Adipocyte (in vitro differentiated cells): ENCODE measurements at regions not wholly inside any gene's neighbourhood (a gene's known extent, or its start where the extent isn't known, plus 50 kb on each side); places are given as distances from the start of the nearest gene placed in this dataset.
A peak's percentile ranks its signal among the peaks of the same experiment; 100 is the strongest.

Experiments
- DNase-seq: peaks from one replicate; pipeline ENCODE4 v3.0.0-alpha.2; 2015; ENCODE audit warnings: low read depth
- H3K27me3 ChIP-seq: replicated peaks from 2 replicates; pipeline ENCODE4 v1.7.0; 2013; ENCODE audit warnings: mild to moderate bottlenecking, low read length, moderate library complexity; ENCODE audit not compliant: control insufficient read depth, insufficient read depth
- H3K36me3 ChIP-seq: 2 replicates; pipeline ENCODE4 v1.7.0; 2013; ENCODE audit warnings: low read length, mild to moderate bottlenecking, moderate library complexity; ENCODE audit not compliant: control insufficient read depth, insufficient read depth, severe bottlenecking
- H3K4me1 ChIP-seq: 2 replicates; pipeline ENCODE4 v1.7.0; 2013; ENCODE audit warnings: mild to moderate bottlenecking, low read length, moderate library complexity; ENCODE audit not compliant: control insufficient read depth, insufficient read depth
- H3K4me3 ChIP-seq: 2 replicates; pipeline ENCODE4 v1.7.0; 2013; ENCODE audit warnings: mild to moderate bottlenecking, low read length, moderate library complexity
- H3K9ac ChIP-seq: 2 replicates; pipeline ENCODE4 v1.7.0; 2013; ENCODE audit warnings: mild to moderate bottlenecking, low read length, moderate library complexity
- H3K9me3 ChIP-seq: 2 replicates; pipeline ENCODE4 v1.7.0; 2013; ENCODE audit warnings: mild to moderate bottlenecking, low read length, moderate library complexity; ENCODE audit not compliant: control insufficient read depth

GRCh38 chr17:72238157-72238673 lies 117.4 kb downstream of the SOX9 start:
- no peak overlapping the region for H3K9ac ChIP-seq
- no peaks in the 10 kb centered on the region for H3K36me3 ChIP-seq
- H3K27me3 ChIP-seq: peaks cover 25% of the 10 kb centered on the region
- no peak overlapping the region for H3K4me3 ChIP-seq
- no peak for DNase-seq
- no peaks in the 10 kb centered on the region for H3K4me1 ChIP-seq
- H3K9me3 ChIP-seq: no peaks in the 10 kb centered on the region

GRCh38 chr17:72239548-72239947 lies 118.7 kb downstream of the SOX9 start:
- no peak for DNase-seq
- Histone ChIP-seq H3K27me3 (peaks cover 24% of the 10 kb centered on the region), H3K9me3 (peaks cover 7% of the 10 kb centered on the region)

GRCh38 chr17:72240333-72240732 lies 119.5 kb downstream of the SOX9 start:
- H3K36me3 ChIP-seq: no peaks in the 10 kb centered on the region
- no peak overlapping the region for H3K4me3 ChIP-seq
- peaks cover 7% of the 10 kb centered on the region for H3K9me3 ChIP-seq
- H3K27me3 ChIP-seq: peaks cover 21% of the 10 kb centered on the region
- peaks cover 7% of the 10 kb centered on the region for H3K4me1 ChIP-seq
- DNase-seq: no peak
- no peak overlapping the region for H3K9ac ChIP-seq

More at GRCh38 chr17:72239548-72239947, 118.7 kb downstream of the SOX9 start:
- Histone ChIP-seq H3K36me3 (no peaks in the 10 kb centered on the region), H3K4me3 (no peak overlapping the region), H3K9ac (no peak overlapping the region), H3K4me1 (no peaks in the 10 kb centered on the region)

- Histone ChIP-seq H3K4me1 (peaks cover 12% of the 10 kb centered on the region), H3K9ac (no peak overlapping the region), H3K27me3 (peaks cover 9% of the 10 kb centered on the region), H3K4me3 (no peak overlapping the region), H3K36me3 (no peaks in the 10 kb centered on the region), H3K9me3 (peaks cover 7% of the 10 kb centered on the region)
- peak; percentile 9 for DNase-seq
Observed at GRCh38 chr17:72244494-72244893, 123.7 kb downstream of the SOX9 start.

GRCh38 chr17:72244956-72245355 lies 124.1 kb downstream of the SOX9 start:
- peaks cover 7% of the 10 kb centered on the region for H3K9me3 ChIP-seq
- no peaks in the 10 kb centered on the region for H3K36me3 ChIP-seq
- H3K4me1 ChIP-seq: peaks cover 12% of the 10 kb centered on the region
- no peak for DNase-seq
- no peak overlapping the region for H3K9ac ChIP-seq
- peaks cover 9% of the 10 kb centered on the region for H3K27me3 ChIP-seq
- H3K4me3 ChIP-seq: no peak overlapping the region

GRCh38 chr17:72249441-72249840 lies 128.6 kb downstream of the SOX9 start:
- DNase-seq: no peak
- peaks cover 12% of the 10 kb centered on the region for H3K4me1 ChIP-seq
- no peak overlapping the region for H3K9ac ChIP-seq
- peaks cover 7% of the 10 kb centered on the region for H3K9me3 ChIP-seq
- H3K4me3 ChIP-seq: no peak overlapping the region
- H3K27me3 ChIP-seq: peaks cover 20% of the 10 kb centered on the region
- no peaks in the 10 kb centered on the region for H3K36me3 ChIP-seq

- no peaks in the 10 kb centered on the region for H3K36me3 ChIP-seq
- no peak for DNase-seq
- H3K4me1 ChIP-seq: peaks cover 6% of the 10 kb centered on the region
- no peak overlapping the region for H3K9ac ChIP-seq
- H3K4me3 ChIP-seq: no peak overlapping the region
- peaks cover 7% of the 10 kb centered on the region for H3K9me3 ChIP-seq
- H3K27me3 ChIP-seq: peaks cover 20% of the 10 kb centered on the region
Observed at GRCh38 chr17:72250206-72250605, 129.4 kb downstream of the SOX9 start.

GRCh38 chr17:72253597-72253996 lies 132.8 kb downstream of the SOX9 start:
- no peaks in the 10 kb centered on the region for H3K36me3 ChIP-seq

GRCh38 chr17:72254808-72255449 lies 134.1 kb downstream of the SOX9 start:
- H3K27me3 ChIP-seq: peaks cover 13% of the 10 kb centered on the region
- no peak overlapping the region for H3K4me3 ChIP-seq
- H3K4me1 ChIP-seq: no peaks in the 10 kb centered on the region
- no peaks in the 10 kb centered on the region for H3K36me3 ChIP-seq
- no peak overlapping the region for H3K9ac ChIP-seq
- no peak for DNase-seq
- peaks cover 7% of the 10 kb centered on the region for H3K9me3 ChIP-seq

More at GRCh38 chr17:72253597-72253996, 132.8 kb downstream of the SOX9 start:
- peaks cover 7% of the 10 kb centered on the region for H3K9me3 ChIP-seq
- H3K9ac ChIP-seq: no peak overlapping the region
- no peak overlapping the region for H3K4me3 ChIP-seq
- peaks cover 13% of the 10 kb centered on the region for H3K27me3 ChIP-seq
- DNase-seq: no peak
- no peaks in the 10 kb centered on the region for H3K4me1 ChIP-seq

- no peak overlapping the region for H3K4me3 ChIP-seq
- H3K27me3 ChIP-seq: peaks cover 13% of the 10 kb centered on the region
- H3K36me3 ChIP-seq: no peaks in the 10 kb centered on the region
- H3K9ac ChIP-seq: no peak overlapping the region
- DNase-seq: no peak
- no peaks in the 10 kb centered on the region for H3K4me1 ChIP-seq
- peaks cover 7% of the 10 kb centered on the region for H3K9me3 ChIP-seq
Observed at GRCh38 chr17:72255481-72255880, 134.7 kb downstream of the SOX9 start.

GRCh38 chr17:72258711-72259110 lies 137.9 kb downstream of the SOX9 start:
- H3K9ac ChIP-seq: no peak overlapping the region
- H3K4me1 ChIP-seq: no peaks in the 10 kb centered on the region
- no peak for DNase-seq
- H3K4me3 ChIP-seq: no peak overlapping the region
- no peaks in the 10 kb centered on the region for H3K27me3 ChIP-seq
- H3K36me3 ChIP-seq: no peaks in the 10 kb centered on the region
- peaks cover 5% of the 10 kb centered on the region for H3K9me3 ChIP-seq

- DNase-seq: no peak
- Histone ChIP-seq H3K4me3 (no peak overlapping the region), H3K9me3 (no peaks in the 10 kb centered on the region), H3K4me1 (no peaks in the 10 kb centered on the region), H3K36me3 (no peaks in the 10 kb centered on the region), H3K9ac (no peak overlapping the region), H3K27me3 (peaks cover 5% of the 10 kb centered on the region)
Observed at GRCh38 chr17:72259922-72260321, 139.1 kb downstream of the SOX9 start.
